ENCODE measurements at regions not wholly inside any gene's neighbourhood (a gene's known extent, or its start where the extent isn't known, plus 50 kb on each side); places are given as distances from the start of the nearest gene placed in this dataset.
A peak's percentile ranks its signal among the peaks of the same experiment; 100 is the strongest.
"Not testable (repeated sequence)": the region's sequence is repeated elsewhere in the genome, so short reads cannot be mapped to it uniquely, and the experiment has no call there.

GRCh38 chr6:68022968-68023367 lies 612.1 kb upstream of the ADGRB3 start:
- not testable (repeated sequence) for DNase-seq (ENCODE audit: low spot score)

GRCh38 chr6:68013780-68014515 lies 621.1 kb upstream of the ADGRB3 start:
- DNase-seq (ENCODE audit: low spot score) = no peak

GRCh38 chr6:68012822-68013221 lies 622.3 kb upstream of the ADGRB3 start:
- no peak for DNase-seq (ENCODE audit: low spot score)

- DNase-seq (ENCODE audit: low spot score) = no peak
Measured at GRCh38 chr6:68010936-68011335, 624.1 kb upstream of the ADGRB3 start.

GRCh38 chr6:68008445-68008844 lies 626.6 kb upstream of the ADGRB3 start:
- DNase-seq (ENCODE audit: low spot score) = no peak

- DNase-seq (ENCODE audit: low spot score) = no peak
Measured at GRCh38 chr6:68007717-68008116, 627.4 kb upstream of the ADGRB3 start.

- DNase-seq (ENCODE audit: low spot score) = no peak
Measured at GRCh38 chr6:67986694-67987232, 648.3 kb upstream of the ADGRB3 start.

- DNase-seq (ENCODE audit: low spot score) = no peak
Measured at GRCh38 chr6:67976486-67976885, 658.6 kb upstream of the ADGRB3 start.

GRCh38 chr6:67974931-67975330 lies 660.2 kb upstream of the ADGRB3 start:
- DNase-seq (ENCODE audit: low spot score) = no peak

GRCh38 chr6:67971812-67972211 lies 663.3 kb upstream of the ADGRB3 start:
- no peak for DNase-seq (ENCODE audit: low spot score)

- DNase-seq (ENCODE audit: low spot score) = no peak
Measured at GRCh38 chr6:67966830-67967229, 668.3 kb upstream of the ADGRB3 start.

- DNase-seq (ENCODE audit: low spot score) = no peak
Measured at GRCh38 chr6:67956352-67956751, 678.7 kb upstream of the ADGRB3 start.

GRCh38 chr6:67952948-67953347 lies 682.1 kb upstream of the ADGRB3 start:
- no peak for DNase-seq (ENCODE audit: low spot score)

- DNase-seq (ENCODE audit: low spot score) = no peak
Measured at GRCh38 chr6:67952121-67952520, 683.0 kb upstream of the ADGRB3 start.

GRCh38 chr6:67947762-67948161 lies 687.3 kb upstream of the ADGRB3 start:
- DNase-seq (ENCODE audit: low spot score) = not testable (repeated sequence)

GRCh38 chr6:67935976-67936477 lies 699.1 kb upstream of the ADGRB3 start:
- DNase-seq (ENCODE audit: low spot score) = no peak

- DNase-seq (ENCODE audit: low spot score) = peak; percentile 29
Measured at GRCh38 chr6:67933278-67933677, 701.8 kb upstream of the ADGRB3 start.

- not testable (repeated sequence) for DNase-seq (ENCODE audit: low spot score)
Measured at GRCh38 chr6:67922588-67922987, 712.5 kb upstream of the ADGRB3 start.

GRCh38 chr6:67920040-67920439 lies 715.0 kb upstream of the ADGRB3 start:
- DNase-seq (ENCODE audit: low spot score) = not testable (repeated sequence)

- DNase-seq (ENCODE audit: low spot score) = no peak
Measured at GRCh38 chr6:67916399-67916798, 718.7 kb upstream of the ADGRB3 start.

GRCh38 chr6:67914419-67914818 lies 720.7 kb upstream of the ADGRB3 start:
- no peak for DNase-seq (ENCODE audit: low spot score)

GRCh38 chr6:67909354-67909753 lies 725.7 kb upstream of the ADGRB3 start:
- no peak for DNase-seq (ENCODE audit: low spot score)

- no peak for DNase-seq (ENCODE audit: low spot score)
Measured at GRCh38 chr6:67908379-67908778, 726.7 kb upstream of the ADGRB3 start.

Measured in HT-29 (cell line).